Panc1 (cell line): ENCODE measurements at regions not wholly inside any gene's neighbourhood (a gene's known extent, or its start where the extent isn't known, plus 50 kb on each side); places are given as distances from the start of the nearest gene placed in this dataset.

Experiments
- ATAC-seq: fragments of 200-7000 bp; cut with Tn5 transposase; 2 replicates; pipeline ENCODE4 v1.9.1; 2020; ENCODE audit warnings: mild to moderate bottlenecking, moderate library complexity
- BruUV-seq: library from RNA; stranded (reverse); fragments of 400-500 nt; replicated peaks from 2 replicates; lab custom pipeline; 2021; lab: Mats Ljungman, UMichigan
- CTCF ChIA-PET: fragments of 300-600 bp; sonication (Branson Sonifier 250); formaldehyde crosslinking; loops from one replicate; lab custom pipeline; 2022; ENCODE audit warnings: antibody characterized with exemption; lab: Charles Lee
- POLR2A ChIA-PET: fragments of 300-600 bp; sonication (Branson Sonifier 250); formaldehyde crosslinking; loops from one replicate; lab custom pipeline; 2022; ENCODE audit warnings: antibody characterized with exemption; lab: Charles Lee
- DNase-seq: peaks from one replicate; pipeline ENCODE4 v3.0.0-alpha.2; 2010; ENCODE audit warnings: low read depth, low spot score
- H3K27ac ChIP-seq: 2 replicates; pipeline ENCODE4 v1.5.1; 2011; ENCODE audit warnings: mild to moderate bottlenecking, low read length, inconsistent platforms
- H3K27me3 ChIP-seq: fragments of 200-500 bp; sonication (Bioruptor generic); 2 replicates; pipeline ENCODE4 v1.6.0; 2014; ENCODE audit warnings: low read length, inconsistent platforms; ENCODE audit not compliant: control insufficient read depth, insufficient read depth
- H3K36me3 ChIP-seq: fragments of 200-500 bp; sonication (Bioruptor generic); 2 replicates; pipeline ENCODE4 v1.5.1; 2014; ENCODE audit warnings: inconsistent platforms, mild to moderate bottlenecking, low read length, moderate library complexity; ENCODE audit not compliant: control insufficient read depth, insufficient read depth
- H3K4me1 ChIP-seq: 2 replicates; pipeline ENCODE4 v1.5.1; 2011; ENCODE audit warnings: inconsistent platforms, mild to moderate bottlenecking, low read length, moderate library complexity; ENCODE audit not compliant: control insufficient read depth, insufficient read depth
- H3K4me3 ChIP-seq, 2 experiments: 2 replicates each; pipeline ENCODE4 v1.5.1; 2011 to 2012; ENCODE audit warnings: low read depth in 2 of 2, low read length in 2 of 2, mild to moderate bottlenecking in 2 of 2, inconsistent platforms in 1 of 2, moderate library complexity in 1 of 2
- H3K9me3 ChIP-seq: fragments of 200-500 bp; sonication (Bioruptor generic); 2 replicates; pipeline ENCODE4 v1.5.1; 2014; ENCODE audit warnings: low read depth, mild to moderate bottlenecking, inconsistent platforms, low read length, moderate library complexity; ENCODE audit not compliant: control insufficient read depth, insufficient read depth
- CTCF ChIP-seq: fragments of 450-650 bp; IDR thresholded peaks from 2 replicates; pipeline ENCODE4 v1.5.1; 2017; ENCODE audit warnings: mild to moderate bottlenecking
- POLR2AphosphoS5 ChIP-seq: IDR thresholded peaks from 2 replicates; pipeline ENCODE4 v1.6.1; 2012; ENCODE audit warnings: mild to moderate bottlenecking, low read depth, low read length, moderate library complexity
- REST ChIP-seq, 2 experiments: IDR thresholded peaks; 2 replicates each; pipeline ENCODE4 v1.6.1; 2011 to 2012; ENCODE audit warnings: low read depth in 2 of 2, control low read depth in 1 of 2, low read length in 1 of 2, mild to moderate bottlenecking in 1 of 2, moderate library complexity in 1 of 2; ENCODE audit not compliant: insufficient read depth in 1 of 2
- SIN3A ChIP-seq: IDR thresholded peaks from 2 replicates; pipeline ENCODE4 v1.6.1; 2012; ENCODE audit warnings: low read depth, mild to moderate bottlenecking, low read length, moderate library complexity, borderline replicate concordance; ENCODE audit not compliant: insufficient read depth
- TCF7L2 ChIP-seq: IDR thresholded peaks from 2 replicates; pipeline ENCODE4 v1.6.1; 2011; ENCODE audit warnings: mild to moderate bottlenecking, low read depth, low read length, inconsistent platforms
- in situ Hi-C: cut with HindIII; loops from 2 replicates; pipeline ENCODE4 v1.10.0; 2016; ENCODE audit warnings: low sequenced_read_pairs, low pct_unique_long_range_greater_than_20kb
- intact Hi-C: fragments of 100-400 bp; cut with micrococcal nuclease; formaldehyde crosslinking; loops from one replicate; pipeline ENCODE4 v1.10.0; 2022; ENCODE audit not compliant: unreplicated experiment

- intact Hi-C loops (no loop called here), in situ Hi-C loops (no loop called here)
- no peaks in the 10 kb centered on the region for H3K36me3 ChIP-seq
- no peaks in the 10 kb centered on the region for H3K9me3 ChIP-seq
- no peak for DNase-seq
- H3K27ac ChIP-seq = no peak overlapping the region
- H3K4me3 ChIP-seq = no peak overlapping the region
- ChIA-PET POLR2A (no interaction called here), CTCF (no interaction called here)
- no peaks in the 10 kb centered on the region for H3K4me1 ChIP-seq
- H3K27me3 ChIP-seq = no peaks in the 10 kb centered on the region
- no peak for ATAC-seq
- no peak for TF ChIP-seq POLR2AphosphoS5
- TF ChIP-seq SIN3A = no peak
- TF ChIP-seq REST (IDR thresholded peaks at IDR 0.05; ENCODE audit: insufficient read depth in 1 of 2, low read depth in 2 of 2, low read length in 1 of 2) = no peak
- no peak for TF ChIP-seq TCF7L2
- no peak for TF ChIP-seq CTCF
- BruUV-seq = no TSS peak
These were observed 90.4 kb upstream of the LDB2 start for GRCh38 chr4:16988814-16989213.

GRCh38 chr4:16977081-16977480, 78.6 kb upstream of the LDB2 start:
- intact Hi-C loops (no loop called here), in situ Hi-C loops (no loop called here)
- ChIA-PET POLR2A (no interaction called here), CTCF (no interaction called here)
- Histone ChIP-seq H3K4me1 (no peaks in the 10 kb centered on the region), H3K36me3 (no peaks in the 10 kb centered on the region), H3K27me3 (no peaks in the 10 kb centered on the region; the same call in 1 of the 2 replicates), H3K27ac (no peak overlapping the region), H3K4me3 (no peak overlapping the region), H3K9me3 (no peaks in the 10 kb centered on the region)
- ATAC-seq (no peak), DNase-seq (no peak)
- TF ChIP-seq SIN3A = no peak
- TF ChIP-seq REST (IDR thresholded peaks at IDR 0.05; ENCODE audit: insufficient read depth in 1 of 2, low read depth in 2 of 2, low read length in 1 of 2) = no peak
- TF ChIP-seq TCF7L2 = no peak
- TF ChIP-seq CTCF = no peak
- no peak for TF ChIP-seq POLR2AphosphoS5
- no TSS peak for BruUV-seq
